GM18511 (cell line): ENCODE measurements at regions not wholly inside any gene's neighbourhood (a gene's known extent, or its start where the extent isn't known, plus 50 kb on each side); places are given as distances from the start of the nearest gene placed in this dataset.
"Not testable (repeated sequence)": the region's sequence is repeated elsewhere in the genome, so short reads cannot be mapped to it uniquely, and the experiment has no call there.

Source experiments
- ATAC-seq: cut with Tn5 transposase; IDR thresholded peaks from one replicate; pipeline ENCODE4 v1.9.1; 2021; ENCODE audit warnings: mild to moderate bottlenecking, moderate library complexity; ENCODE audit not compliant: unreplicated experiment

DNA sequence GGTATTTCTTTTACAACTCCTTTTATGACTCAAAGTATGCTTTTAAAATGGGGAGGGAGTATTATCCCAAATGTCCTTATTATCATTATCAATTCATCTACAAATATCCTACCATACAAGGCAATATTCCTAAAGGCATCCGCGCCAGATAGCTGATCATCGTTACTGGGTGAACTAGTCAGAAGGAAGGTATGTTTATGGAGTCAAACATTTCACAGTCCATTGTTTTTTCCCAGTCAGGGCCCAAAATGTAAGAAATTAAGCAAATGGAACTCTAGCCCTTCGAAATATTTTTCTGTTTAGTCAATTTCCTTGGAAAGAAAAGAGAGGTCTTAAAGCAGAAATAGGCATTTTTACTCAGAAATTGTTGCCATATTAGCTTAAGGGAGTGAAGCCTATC, 188.5 kb upstream of the CCNG1 start:
- ATAC-seq, result no peak

DNA sequence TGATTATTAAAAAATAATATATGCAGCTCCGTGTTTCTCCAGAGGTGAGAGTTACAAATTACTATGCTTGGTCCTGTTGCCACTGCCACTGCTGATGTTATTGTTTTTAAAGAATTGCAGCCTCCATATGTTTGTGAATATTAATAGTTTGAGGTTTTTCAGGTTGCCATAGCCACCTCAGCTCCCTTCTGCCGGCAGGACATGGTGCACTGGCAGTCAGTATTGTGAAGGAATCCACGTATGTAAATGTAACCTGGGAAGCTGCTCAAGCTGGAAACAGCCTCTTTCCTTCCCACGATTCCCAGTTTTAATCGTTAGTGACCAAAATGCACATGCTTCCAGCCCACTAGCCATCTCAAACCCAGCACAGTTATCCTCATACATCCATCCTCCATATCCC, 184.4 kb upstream of the CCNG1 start:
- no peak for ATAC-seq

- ATAC-seq, result no peak
Observed at GRCh38 chr5:163259495-163259894, 177.9 kb upstream of the CCNG1 start.

DNA sequence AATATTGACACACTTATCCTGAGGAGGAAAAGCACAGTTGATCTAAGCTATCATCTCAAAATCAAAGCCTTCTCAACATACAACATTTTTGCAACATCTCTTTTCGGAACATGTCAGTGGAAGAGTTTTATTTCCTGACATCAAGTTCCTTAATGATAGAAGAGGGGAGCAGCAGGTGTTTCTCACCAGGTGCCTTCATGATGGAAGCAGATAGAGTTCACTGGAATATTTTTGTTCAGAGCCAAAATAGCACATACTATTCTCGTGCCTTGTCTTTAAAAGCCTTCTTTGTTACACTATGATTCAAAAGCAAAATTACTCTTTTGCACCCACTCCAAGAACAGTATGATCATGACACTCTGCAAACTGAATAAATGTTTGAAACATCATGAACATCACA, 176.9 kb upstream of the CCNG1 start:
- ATAC-seq, result no peak

DNA sequence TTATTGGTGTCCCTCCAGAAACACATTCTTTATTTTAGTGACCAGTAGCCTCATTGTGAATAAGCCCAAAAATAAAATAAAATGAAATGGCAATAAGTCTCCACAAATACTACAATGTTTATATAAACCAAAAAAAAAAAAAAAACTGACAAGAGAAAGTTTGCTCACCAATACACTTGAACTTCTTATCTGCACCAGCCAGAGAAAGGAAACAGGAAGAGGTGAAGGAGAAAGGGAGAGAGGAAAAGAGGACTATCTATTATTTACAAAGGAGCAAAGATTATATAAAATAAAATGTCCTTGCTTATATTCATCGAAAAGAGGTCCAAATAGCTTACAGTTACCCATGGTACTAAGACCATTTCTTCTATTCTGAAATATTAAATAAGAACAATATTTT, 176.4 kb upstream of the CCNG1 start:
- no peak for ATAC-seq

DNA sequence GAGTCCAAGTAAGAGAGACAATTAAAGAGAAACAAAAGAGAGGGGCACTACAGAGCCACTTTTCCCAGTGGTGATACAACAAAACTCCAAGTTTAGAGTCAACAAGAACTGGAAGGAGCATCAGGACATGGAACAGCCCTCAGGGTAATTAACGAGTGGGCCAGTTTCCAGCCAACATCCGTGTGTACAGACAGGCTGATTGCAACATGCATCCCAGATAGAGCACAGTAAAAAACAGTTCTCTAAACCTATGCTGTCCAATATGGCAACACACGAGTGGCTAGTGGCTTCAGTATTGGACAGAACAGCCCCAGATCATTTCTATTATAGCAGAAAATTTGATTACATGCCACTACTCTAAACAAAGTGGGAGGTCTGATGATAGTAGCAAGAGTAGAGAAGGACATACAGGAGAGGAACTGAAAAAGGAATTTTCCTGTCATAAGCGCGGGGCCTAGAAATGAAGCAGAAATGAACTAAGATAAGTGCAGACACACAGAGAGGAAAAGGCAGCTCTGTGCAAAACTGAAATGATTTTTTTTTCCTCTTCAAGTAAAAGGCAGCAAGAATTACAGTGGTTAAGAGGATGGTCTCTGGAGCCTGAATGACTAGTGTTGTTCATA, 175.6 kb upstream of the CCNG1 start:
- no peak for ATAC-seq

DNA sequence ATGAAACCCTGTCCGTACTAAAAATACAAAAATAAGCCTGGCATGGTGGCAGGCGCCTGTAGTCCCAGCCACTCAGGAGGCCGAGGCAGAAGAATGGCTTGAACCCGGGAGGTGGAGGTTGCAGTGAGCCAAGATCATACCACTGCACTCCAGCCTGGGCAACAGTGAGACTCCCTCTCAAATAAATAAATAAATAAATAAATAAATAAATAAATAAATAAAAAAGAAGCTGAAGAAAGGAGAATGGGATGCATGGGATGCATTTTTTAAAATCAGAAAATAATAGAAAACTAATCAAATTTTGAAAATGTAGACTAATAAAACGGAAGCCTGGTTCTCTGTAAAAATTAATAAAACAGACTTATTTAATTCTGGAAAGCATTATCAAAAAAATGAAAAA, 171.1 kb upstream of the CCNG1 start:
- ATAC-seq, result not testable (repeated sequence)

- no peak for ATAC-seq
Observed at GRCh38 chr5:163269624-163270023, 167.8 kb upstream of the CCNG1 start.

GRCh38 chr5:163276466-163276865, 160.9 kb upstream of the CCNG1 start:
- ATAC-seq, result no peak

DNA sequence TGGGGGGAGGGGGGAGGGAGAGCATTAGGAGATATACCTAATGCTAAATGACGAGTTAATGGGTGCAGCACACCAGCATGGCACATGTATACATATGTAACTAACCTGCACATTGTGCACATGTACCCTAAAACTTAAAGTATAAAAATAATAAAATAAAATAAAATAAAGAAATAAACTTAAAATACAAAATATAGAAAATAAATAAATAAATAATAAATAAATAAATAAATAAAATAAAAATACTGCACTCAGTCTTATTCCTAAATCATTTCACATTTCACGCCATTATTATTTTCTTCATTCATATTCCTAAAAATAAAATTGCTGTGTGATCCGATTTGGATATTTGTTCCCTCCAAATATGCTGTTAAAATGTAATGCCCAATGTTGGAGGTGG, 156.5 kb upstream of the CCNG1 start:
- ATAC-seq, result not testable (repeated sequence)

DNA sequence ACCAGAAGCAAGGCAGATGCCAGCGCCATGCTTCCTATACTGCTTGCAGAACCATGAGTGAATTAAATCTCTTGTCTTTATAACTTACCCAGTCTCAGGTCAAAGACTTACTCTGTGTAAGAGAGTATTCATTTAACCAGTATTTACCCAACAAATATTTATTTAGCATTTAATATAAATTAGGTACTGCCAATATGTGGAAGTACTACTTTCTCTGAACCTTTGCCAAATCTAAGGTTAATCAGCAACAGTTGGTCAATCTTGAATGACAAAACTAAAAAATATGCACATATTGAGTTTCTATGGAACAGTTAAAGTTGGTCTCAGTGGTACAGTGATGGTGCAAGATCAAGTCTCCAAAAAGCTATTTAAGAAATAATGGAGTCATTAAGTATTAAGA, 155.9 kb upstream of the CCNG1 start:
- ATAC-seq, result no peak

DNA sequence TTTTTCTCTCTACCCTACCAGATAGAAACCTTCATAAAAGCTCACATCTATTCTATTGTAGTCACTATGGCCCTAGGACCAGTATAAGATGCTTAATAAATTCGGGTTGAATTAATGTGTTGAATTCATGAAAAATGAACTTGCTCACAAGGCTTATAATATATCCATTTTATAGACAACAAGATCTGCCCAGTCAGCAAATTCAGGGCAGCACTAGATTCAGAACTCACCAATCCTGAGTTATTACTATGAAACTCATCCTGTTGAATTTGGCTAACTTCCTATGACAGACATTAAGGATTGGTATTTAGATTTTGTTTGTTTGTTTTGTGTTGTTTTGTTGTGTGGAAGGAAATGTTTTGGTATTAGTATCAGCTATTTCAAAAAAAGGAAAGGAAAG, 143.6 kb upstream of the CCNG1 start:
- no peak for ATAC-seq

DNA sequence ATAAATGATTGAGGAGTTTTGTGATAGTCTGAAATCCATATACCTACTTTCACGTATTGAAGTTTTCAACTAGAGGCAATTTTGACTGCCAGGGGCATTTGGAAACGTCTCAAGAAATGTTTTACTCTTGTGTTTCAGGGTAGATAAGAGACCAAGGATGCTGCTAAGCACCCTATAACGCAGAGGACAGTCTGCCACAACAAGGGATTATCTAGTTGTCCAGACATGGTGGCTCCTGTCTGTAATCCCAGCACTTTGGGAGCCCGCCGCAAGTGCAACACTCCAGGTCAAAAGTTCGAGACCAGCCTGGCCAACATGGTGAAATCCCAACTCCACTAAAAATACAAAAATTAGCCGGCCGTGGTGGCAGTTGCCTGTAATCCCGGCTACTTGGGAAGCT, 133.7 kb upstream of the CCNG1 start:
- no peak for ATAC-seq

DNA sequence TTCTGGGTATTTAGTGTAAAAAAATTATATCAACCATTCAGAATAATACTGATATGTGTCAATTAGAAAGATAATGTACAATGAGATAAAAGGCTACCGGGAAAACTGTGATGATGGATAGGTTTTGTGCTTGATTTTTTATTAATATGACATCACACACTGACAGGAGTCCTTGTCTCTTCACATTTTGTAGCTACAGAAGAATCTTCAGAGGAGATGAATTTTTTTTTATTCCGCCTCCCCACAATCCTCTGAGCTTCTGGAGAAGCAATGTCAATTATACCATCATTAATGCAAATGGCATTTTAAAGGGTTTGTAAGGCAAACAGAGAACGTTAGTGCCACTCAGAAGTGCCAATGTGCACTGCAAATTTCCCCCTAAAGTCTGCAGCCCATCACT, 131.7 kb upstream of the CCNG1 start:
- no peak for ATAC-seq

DNA sequence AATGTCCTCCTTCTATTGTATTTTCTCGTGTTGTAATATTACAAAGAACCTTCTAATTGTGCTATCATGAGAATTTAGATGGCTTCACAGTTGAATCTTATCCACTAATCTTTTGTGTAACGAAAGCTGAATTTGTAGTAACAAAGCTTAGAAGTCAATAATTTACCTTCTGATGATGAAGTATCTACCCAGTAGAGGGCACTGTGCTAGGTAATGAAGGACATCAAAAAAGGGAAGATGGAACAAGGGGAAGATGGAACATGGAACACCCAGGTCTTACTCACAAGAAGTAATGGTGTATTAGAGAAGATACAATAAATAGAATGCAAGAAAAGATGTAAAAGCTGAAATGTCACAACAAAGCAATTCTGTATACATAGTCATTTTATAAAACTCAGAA, 131.0 kb upstream of the CCNG1 start:
- no peak for ATAC-seq

GRCh38 chr5:163309914-163310313, 127.5 kb upstream of the CCNG1 start:
- no peak for ATAC-seq

- no peak for ATAC-seq
Observed at GRCh38 chr5:163310997-163311396, 126.4 kb upstream of the CCNG1 start.

DNA sequence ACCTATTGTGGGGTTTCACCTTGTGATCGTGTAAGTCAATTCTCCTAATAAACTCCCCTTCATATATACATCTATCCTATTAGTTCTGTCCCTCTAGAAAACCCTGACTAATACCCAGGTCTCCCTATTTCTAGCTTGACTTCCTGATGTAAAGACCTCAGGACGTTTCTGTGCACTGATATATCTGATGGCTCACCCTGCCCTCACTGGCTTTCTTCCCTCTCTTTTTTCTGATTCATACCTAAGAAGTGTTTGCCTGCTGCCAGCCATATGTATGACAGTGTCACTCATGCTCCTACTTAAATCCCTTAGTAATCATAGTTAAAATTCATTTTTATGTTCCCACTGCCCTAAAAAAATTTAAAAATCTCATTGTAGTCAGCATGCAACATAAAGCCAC, 124.8 kb upstream of the CCNG1 start:
- ATAC-seq, result no peak

- ATAC-seq, result not testable (repeated sequence)
Observed at GRCh38 chr5:163313049-163313448, 124.3 kb upstream of the CCNG1 start.

DNA sequence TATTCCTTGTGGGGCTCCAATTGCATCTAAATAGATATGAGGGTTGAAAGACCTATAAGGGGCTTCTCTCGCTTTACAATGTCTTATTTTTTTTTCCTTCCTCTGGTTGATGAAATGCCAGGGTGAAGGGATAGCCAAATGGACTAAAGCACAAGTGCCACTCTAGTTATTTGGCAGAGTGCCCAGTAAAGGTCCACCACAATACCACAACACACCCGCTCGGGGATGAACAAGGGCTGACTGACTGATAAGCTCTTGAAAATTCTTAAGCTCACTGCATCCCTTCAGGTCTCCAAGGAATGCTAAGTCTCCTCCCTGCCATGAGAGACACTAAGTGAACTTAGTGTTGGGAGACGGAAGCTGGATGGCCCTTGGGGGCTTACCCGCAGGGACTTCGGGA, 121.0 kb upstream of the CCNG1 start:
- ATAC-seq, result not testable (repeated sequence)

DNA sequence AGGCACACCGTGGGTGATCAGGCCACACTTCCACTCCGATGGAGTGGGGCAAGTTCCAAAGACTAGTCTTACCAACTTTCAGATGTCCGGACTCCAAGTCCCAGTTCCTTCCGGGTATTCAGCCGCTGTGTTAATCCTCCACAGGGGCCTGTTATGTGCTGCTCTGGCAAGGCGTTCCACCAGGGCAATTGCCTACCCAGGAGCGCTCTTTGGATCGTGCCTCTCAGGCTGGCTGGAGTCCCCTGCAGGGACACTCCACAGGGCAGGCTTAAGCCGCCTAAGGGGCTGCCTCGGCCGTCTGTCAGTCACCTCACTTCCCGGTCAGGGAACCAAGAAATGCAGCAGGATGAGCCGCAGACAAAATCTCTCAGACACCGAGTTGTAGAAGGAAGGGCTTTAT, 118.7 kb upstream of the CCNG1 start:
- ATAC-seq, result no peak

DNA sequence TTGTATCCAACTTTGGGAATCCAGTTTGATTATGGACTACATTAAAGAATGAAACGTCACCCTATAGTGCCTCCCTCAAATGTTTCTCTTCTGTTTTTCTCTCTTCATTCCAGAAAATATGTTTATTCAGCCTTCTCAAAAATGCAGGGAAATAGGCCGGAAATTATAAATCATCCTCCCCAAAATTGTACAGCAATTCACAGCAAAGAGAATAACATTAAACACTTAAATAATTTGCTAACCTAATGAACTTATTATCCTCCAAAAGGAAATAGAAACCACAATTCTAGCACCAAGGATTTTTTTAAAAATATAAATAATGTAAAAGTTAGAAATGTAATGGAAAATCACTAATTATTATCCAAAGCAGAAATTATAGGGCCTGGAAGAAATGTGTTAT, 115.9 kb upstream of the CCNG1 start:
- ATAC-seq, result no peak
